Nephron (organoid): ENCODE measurements at regions not wholly inside any gene's neighbourhood (a gene's known extent, or its start where the extent isn't known, plus 50 kb on each side); places are given as distances from the start of the nearest gene placed in this dataset.
"Not testable (repeated sequence)": the region's sequence is repeated elsewhere in the genome, so short reads cannot be mapped to it uniquely, and the experiment has no call there.

Experiments
- H3K27ac Mint-ChIP-seq, 3 experiments: 2 replicates each; pipeline ENCODE4 v1.8.0; 2020; ENCODE audit warnings: mixed read lengths in 3 of 3, mild to moderate bottlenecking in 2 of 3, moderate library complexity in 1 of 3
- H3K27me3 Mint-ChIP-seq: 2 replicates; pipeline ENCODE4 v1.8.0; 2021; ENCODE audit warnings: low read depth, mild to moderate bottlenecking, moderate library complexity, mixed read lengths
- H3K36me3 Mint-ChIP-seq: 2 replicates; pipeline ENCODE4 v1.8.0; 2020; ENCODE audit warnings: low read depth, mixed read lengths
- H3K4me1 Mint-ChIP-seq: 2 replicates; pipeline ENCODE4 v1.8.0; 2020; ENCODE audit warnings: mixed read lengths
- H3K4me3 Mint-ChIP-seq, 3 experiments: 2 replicates each; pipeline ENCODE4 v1.8.0; 2020; ENCODE audit warnings: mild to moderate bottlenecking in 3 of 3, mixed read lengths in 3 of 3, moderate library complexity in 2 of 3
- H3K9me3 Mint-ChIP-seq: 2 replicates; pipeline ENCODE4 v1.8.0; 2020; ENCODE audit warnings: mixed read lengths
- TF ChIP-seq, protein P1 (sequence below), 3 experiments: fragments of 200-600 bp; sonication (generic); IDR thresholded peaks; one replicate each; pipeline ENCODE4 v1.5.0; 2021; ENCODE audit warnings: antibody characterized with exemption in 3 of 3; ENCODE audit not compliant: unreplicated experiment in 3 of 3

DNA sequence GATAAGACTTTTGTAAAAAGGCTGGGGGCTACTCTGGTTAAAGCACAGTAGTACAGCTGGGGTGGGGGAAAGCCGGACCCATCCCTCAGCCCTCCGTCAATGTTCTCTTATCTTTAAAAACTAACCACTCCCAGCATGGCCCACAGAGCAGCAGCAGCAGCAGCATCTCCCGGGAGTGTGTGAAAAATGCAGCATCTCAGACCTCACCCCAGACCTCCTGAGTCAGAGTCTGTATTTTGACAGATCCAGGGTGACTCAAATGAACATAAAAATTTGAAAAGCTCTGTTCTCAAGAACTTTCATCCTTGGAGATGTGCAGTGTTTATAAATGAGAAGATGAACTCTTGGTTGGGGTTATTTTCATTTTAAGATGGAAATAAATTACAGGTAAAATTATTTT lies 277.7 kb upstream of the ECI2 start:
- Mint-ChIP-seq H3K27ac (no peak overlapping the region), H3K36me3 (no peaks in the 10 kb centered on the region), H3K27me3 (peaks cover 4% of the 10 kb centered on the region), H3K4me1 (peaks cover 6% of the 10 kb centered on the region), H3K4me3 (no peak overlapping the region), H3K9me3 (peaks cover 21% of the 10 kb centered on the region)
- TF ChIP-seq, protein P1, sequence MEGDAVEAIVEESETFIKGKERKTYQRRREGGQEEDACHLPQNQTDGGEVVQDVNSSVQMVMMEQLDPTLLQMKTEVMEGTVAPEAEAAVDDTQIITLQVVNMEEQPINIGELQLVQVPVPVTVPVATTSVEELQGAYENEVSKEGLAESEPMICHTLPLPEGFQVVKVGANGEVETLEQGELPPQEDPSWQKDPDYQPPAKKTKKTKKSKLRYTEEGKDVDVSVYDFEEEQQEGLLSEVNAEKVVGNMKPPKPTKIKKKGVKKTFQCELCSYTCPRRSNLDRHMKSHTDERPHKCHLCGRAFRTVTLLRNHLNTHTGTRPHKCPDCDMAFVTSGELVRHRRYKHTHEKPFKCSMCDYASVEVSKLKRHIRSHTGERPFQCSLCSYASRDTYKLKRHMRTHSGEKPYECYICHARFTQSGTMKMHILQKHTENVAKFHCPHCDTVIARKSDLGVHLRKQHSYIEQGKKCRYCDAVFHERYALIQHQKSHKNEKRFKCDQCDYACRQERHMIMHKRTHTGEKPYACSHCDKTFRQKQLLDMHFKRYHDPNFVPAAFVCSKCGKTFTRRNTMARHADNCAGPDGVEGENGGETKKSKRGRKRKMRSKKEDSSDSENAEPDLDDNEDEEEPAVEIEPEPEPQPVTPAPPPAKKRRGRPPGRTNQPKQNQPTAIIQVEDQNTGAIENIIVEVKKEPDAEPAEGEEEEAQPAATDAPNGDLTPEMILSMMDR (IDR thresholded peaks at IDR 0.05; ENCODE audit: unreplicated experiment in 3 of 3) = no peak

DNA sequence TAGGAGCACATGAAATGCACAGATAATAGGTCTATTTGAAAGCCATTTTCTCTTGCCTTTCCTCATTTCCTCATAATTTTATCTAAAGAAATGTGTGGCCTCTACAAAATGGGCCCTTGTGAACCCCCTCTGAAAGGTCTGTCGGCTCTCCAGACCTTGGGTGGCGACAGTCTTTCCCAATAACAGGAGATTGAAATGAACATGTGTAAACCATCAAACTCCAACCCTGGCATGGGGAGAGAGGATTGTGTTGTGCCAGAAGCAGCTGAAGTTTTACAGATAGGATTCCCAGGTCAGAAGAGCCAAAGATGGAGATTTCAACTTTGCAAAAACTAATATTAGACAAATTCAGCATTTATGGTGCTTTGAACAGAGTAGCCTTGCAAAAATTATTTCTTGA lies 277.1 kb upstream of the ECI2 start:
- Mint-ChIP-seq H3K36me3 (no peaks in the 10 kb centered on the region), H3K9me3 (peaks cover 25% of the 10 kb centered on the region), H3K27me3 (peaks cover 4% of the 10 kb centered on the region), H3K4me1 (peaks cover 6% of the 10 kb centered on the region), H3K27ac (peak overlapping the region in 2 of 3 experiments; percentile 28 to 53), H3K4me3 (no peak overlapping the region)
- TF ChIP-seq, protein P1 (IDR thresholded peaks at IDR 0.05; ENCODE audit: unreplicated experiment in 3 of 3) = no peak

DNA sequence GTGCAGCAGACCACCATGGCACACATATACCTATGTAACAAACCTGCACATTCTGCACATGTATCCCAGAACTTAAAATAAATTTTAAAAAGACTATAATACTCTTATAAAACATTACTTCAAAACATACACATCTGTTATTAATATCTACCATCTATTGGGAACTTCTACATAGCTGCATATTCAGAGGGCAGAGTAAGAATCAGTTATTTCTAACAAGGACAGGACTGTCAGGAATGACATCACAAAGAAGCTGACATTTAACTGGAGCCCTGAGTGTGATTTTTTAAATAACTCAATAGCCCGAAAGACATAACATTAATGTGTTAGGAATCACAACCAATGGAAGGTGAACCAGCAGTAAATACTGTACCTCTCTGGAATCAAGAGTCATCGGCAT lies 276.7 kb upstream of the ECI2 start:
- peaks cover 6% of the 10 kb centered on the region for H3K4me1 Mint-ChIP-seq
- H3K27ac Mint-ChIP-seq = peak overlapping the region in 1 of 3 experiments; percentile 53
- H3K27me3 Mint-ChIP-seq = peaks cover 8% of the 10 kb centered on the region
- no peaks in the 10 kb centered on the region for H3K36me3 Mint-ChIP-seq
- TF ChIP-seq, protein P1 (IDR thresholded peaks at IDR 0.05; ENCODE audit: unreplicated experiment in 3 of 3) = no peak
- H3K4me3 Mint-ChIP-seq = no peak overlapping the region
- peaks cover 27% of the 10 kb centered on the region for H3K9me3 Mint-ChIP-seq

DNA sequence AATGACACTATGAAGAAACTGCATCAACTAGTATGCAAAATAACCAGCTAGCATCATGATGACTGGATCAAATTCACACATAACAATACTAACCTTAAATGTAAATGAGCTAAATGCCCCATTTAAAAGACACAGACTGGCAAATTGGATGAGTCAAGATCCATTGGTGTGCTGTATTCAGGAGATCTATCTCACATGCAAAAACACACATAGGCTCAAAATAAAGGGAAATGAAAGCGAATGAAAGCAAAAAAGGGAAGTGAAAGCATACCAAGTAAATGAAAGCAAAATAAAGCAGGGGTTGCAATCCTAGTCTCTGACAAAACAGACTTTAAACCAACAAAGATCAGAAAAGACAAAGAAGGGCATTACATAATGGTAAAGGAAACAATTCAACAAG lies 272.3 kb upstream of the ECI2 start:
- peaks cover 32% of the 10 kb centered on the region for H3K9me3 Mint-ChIP-seq

DNA sequence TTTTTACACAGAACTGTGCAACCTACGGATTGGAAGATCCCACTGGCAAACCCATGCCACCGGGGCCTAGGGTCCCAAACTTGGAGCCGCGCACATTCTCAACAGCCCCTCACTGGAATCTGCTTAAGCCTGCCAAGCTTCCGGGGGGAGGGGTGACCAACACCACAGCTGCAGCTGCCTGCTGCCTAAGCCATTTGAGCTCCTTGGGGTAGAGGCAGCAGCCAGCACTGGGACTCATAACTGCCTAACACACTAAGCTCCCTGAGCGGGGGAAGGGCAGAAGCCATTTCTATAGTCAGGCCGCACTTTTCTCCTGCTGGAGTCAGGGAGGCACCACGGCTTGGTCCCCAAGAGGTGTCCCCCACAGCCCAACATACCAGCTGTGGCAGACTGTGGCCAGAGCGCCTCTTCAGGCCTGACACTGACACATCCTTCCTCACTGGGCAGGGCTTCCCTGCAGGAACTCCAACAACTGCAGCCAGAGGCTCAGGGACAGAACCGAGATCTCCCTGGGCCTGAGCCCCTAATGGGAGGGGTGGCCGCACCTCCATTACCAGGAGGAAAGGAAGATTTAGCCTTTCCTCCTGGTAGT lies 270.3 kb upstream of the ECI2 start:
- Mint-ChIP-seq H3K4me1 (peaks cover 50% of the 10 kb centered on the region), H3K9me3 (peaks cover 32% of the 10 kb centered on the region), H3K4me3 (no peak overlapping the region), H3K27me3 (peaks cover 5% of the 10 kb centered on the region), H3K36me3 (no peaks in the 10 kb centered on the region), H3K27ac (no peak overlapping the region)
- TF ChIP-seq, protein P1 (IDR thresholded peaks at IDR 0.05; ENCODE audit: unreplicated experiment in 3 of 3) = no peak

More for the DNA sequence above, 272.3 kb upstream of the ECI2 start:
- not testable (repeated sequence) for H3K4me3 Mint-ChIP-seq, H3K36me3 Mint-ChIP-seq, H3K27me3 Mint-ChIP-seq, H3K27ac Mint-ChIP-seq
- peaks cover 38% of the 10 kb centered on the region for H3K4me1 Mint-ChIP-seq

DNA sequence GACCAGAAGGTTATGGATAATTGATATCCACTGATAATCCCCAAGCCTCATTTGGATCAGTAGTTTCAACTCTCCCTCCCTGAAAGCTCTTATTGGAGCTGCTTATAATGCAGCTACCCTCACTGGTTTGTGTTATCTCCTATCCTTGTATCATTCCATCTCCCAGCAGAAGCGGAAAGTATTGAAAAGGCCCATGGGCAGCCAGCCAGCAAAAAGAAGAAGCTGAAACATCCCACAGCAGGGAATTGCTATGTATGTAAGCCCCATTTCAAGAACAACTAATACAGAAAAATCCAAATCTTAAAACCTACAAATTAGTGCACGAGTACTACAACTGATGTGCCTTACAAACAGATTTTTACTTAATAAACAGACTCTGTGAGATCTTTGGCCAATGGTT lies 269.0 kb upstream of the ECI2 start:
- Mint-ChIP-seq H3K36me3 (no peaks in the 10 kb centered on the region), H3K27ac (peak overlapping the region in 2 of 3 experiments; percentile 25 to 56), H3K9me3 (peaks cover 25% of the 10 kb centered on the region), H3K27me3 (peaks cover 5% of the 10 kb centered on the region), H3K4me1 (peaks cover 59% of the 10 kb centered on the region), H3K4me3 (no peak overlapping the region)
- TF ChIP-seq, protein P1 (IDR thresholded peaks at IDR 0.05; ENCODE audit: unreplicated experiment in 3 of 3) = no peak
